ENCODE measurements at regions not wholly inside any gene's neighbourhood (a gene's known extent, or its start where the extent isn't known, plus 50 kb on each side); places are given as distances from the start of the nearest gene placed in this dataset.
"Not testable (repeated sequence)": the region's sequence is repeated elsewhere in the genome, so short reads cannot be mapped to it uniquely, and the experiment has no call there.

- Histone ChIP-seq H3K9ac (ENCODE audit: low read length) (no peak overlapping the region), H3K4me1 (ENCODE audit: control insufficient read depth, insufficient read depth, low read length) (no peaks in the 10 kb centered on the region), H3K27ac (ENCODE audit: low read depth, low read length) (no peak overlapping the region), H3K27me3 (ENCODE audit: control insufficient read depth, insufficient read depth, low read length) (no peaks in the 10 kb centered on the region), H3K4me3 (ENCODE audit: low read depth, low read length) (no peak overlapping the region), H3K36me3 (ENCODE audit: control insufficient read depth, insufficient read depth, low read length) (no peaks in the 10 kb centered on the region), H3K9me3 (ENCODE audit: control insufficient read depth, insufficient read depth, low read depth, low read length) (no peaks in the 10 kb centered on the region)
These were observed 472.1 kb upstream of the DDX18 start for GRCh38 chr2:117342415-117342814.

- Histone ChIP-seq H3K9me3 (ENCODE audit: control insufficient read depth, insufficient read depth, low read depth, low read length) (no peaks in the 10 kb centered on the region), H3K4me1 (ENCODE audit: control insufficient read depth, insufficient read depth, low read length) (no peaks in the 10 kb centered on the region)
These were observed 464.8 kb upstream of the DDX18 start for GRCh38 chr2:117349687-117350086.

GRCh38 chr2:117351396-117351795, 463.1 kb upstream of the DDX18 start:
- Histone ChIP-seq H3K27ac (ENCODE audit: low read depth, low read length) (no peak overlapping the region), H3K9me3 (ENCODE audit: control insufficient read depth, insufficient read depth, low read depth, low read length) (no peaks in the 10 kb centered on the region), H3K4me3 (ENCODE audit: low read depth, low read length) (no peak overlapping the region), H3K9ac (ENCODE audit: low read length) (no peak overlapping the region), H3K4me1 (ENCODE audit: control insufficient read depth, insufficient read depth, low read length) (no peaks in the 10 kb centered on the region), H3K36me3 (ENCODE audit: control insufficient read depth, insufficient read depth, low read length) (no peaks in the 10 kb centered on the region), H3K27me3 (ENCODE audit: control insufficient read depth, insufficient read depth, low read length) (no peaks in the 10 kb centered on the region)

More at GRCh38 chr2:117349687-117350086, 464.8 kb upstream of the DDX18 start:
- no peaks in the 10 kb centered on the region for H3K27me3 ChIP-seq (ENCODE audit: control insufficient read depth, insufficient read depth, low read length)
- H3K4me3 ChIP-seq (ENCODE audit: low read depth, low read length), result no peak overlapping the region
- no peaks in the 10 kb centered on the region for H3K36me3 ChIP-seq (ENCODE audit: control insufficient read depth, insufficient read depth, low read length)
- no peak overlapping the region for H3K9ac ChIP-seq (ENCODE audit: low read length)
- no peak overlapping the region for H3K27ac ChIP-seq (ENCODE audit: low read depth, low read length)

- no peak overlapping the region for H3K27ac ChIP-seq (ENCODE audit: low read depth, low read length)
- H3K9ac ChIP-seq (ENCODE audit: low read length), result no peak overlapping the region
- no peaks in the 10 kb centered on the region for H3K27me3 ChIP-seq (ENCODE audit: control insufficient read depth, insufficient read depth, low read length)
- H3K4me1 ChIP-seq (ENCODE audit: control insufficient read depth, insufficient read depth, low read length), result no peaks in the 10 kb centered on the region
- no peak overlapping the region for H3K4me3 ChIP-seq (ENCODE audit: low read depth, low read length)
- H3K36me3 ChIP-seq (ENCODE audit: control insufficient read depth, insufficient read depth, low read length), result no peaks in the 10 kb centered on the region
- no peaks in the 10 kb centered on the region for H3K9me3 ChIP-seq (ENCODE audit: control insufficient read depth, insufficient read depth, low read depth, low read length)
These were observed 455.1 kb upstream of the DDX18 start for GRCh38 chr2:117359266-117359914.

GRCh38 chr2:117360586-117360985, 453.9 kb upstream of the DDX18 start:
- Histone ChIP-seq H3K27me3 (ENCODE audit: control insufficient read depth, insufficient read depth, low read length) (no peaks in the 10 kb centered on the region), H3K9ac (ENCODE audit: low read length) (no peak overlapping the region), H3K9me3 (ENCODE audit: control insufficient read depth, insufficient read depth, low read depth, low read length) (no peaks in the 10 kb centered on the region), H3K36me3 (ENCODE audit: control insufficient read depth, insufficient read depth, low read length) (no peaks in the 10 kb centered on the region), H3K27ac (ENCODE audit: low read depth, low read length) (no peak overlapping the region), H3K4me3 (ENCODE audit: low read depth, low read length) (no peak overlapping the region), H3K4me1 (ENCODE audit: control insufficient read depth, insufficient read depth, low read length) (no peaks in the 10 kb centered on the region)

GRCh38 chr2:117378653-117379052, 435.8 kb upstream of the DDX18 start:
- H3K4me1 ChIP-seq (ENCODE audit: control insufficient read depth, insufficient read depth, low read length), result no peaks in the 10 kb centered on the region
- no peak overlapping the region for H3K9ac ChIP-seq (ENCODE audit: low read length)
- no peaks in the 10 kb centered on the region for H3K9me3 ChIP-seq (ENCODE audit: control insufficient read depth, insufficient read depth, low read depth, low read length)
- H3K4me3 ChIP-seq (ENCODE audit: low read depth, low read length), result no peak overlapping the region
- H3K27ac ChIP-seq (ENCODE audit: low read depth, low read length), result no peak overlapping the region
- H3K36me3 ChIP-seq (ENCODE audit: control insufficient read depth, insufficient read depth, low read length), result no peaks in the 10 kb centered on the region
- H3K27me3 ChIP-seq (ENCODE audit: control insufficient read depth, insufficient read depth, low read length), result no peaks in the 10 kb centered on the region

GRCh38 chr2:117379928-117380327, 434.6 kb upstream of the DDX18 start:
- no peaks in the 10 kb centered on the region for H3K9me3 ChIP-seq (ENCODE audit: control insufficient read depth, insufficient read depth, low read depth, low read length)
- no peak overlapping the region for H3K4me3 ChIP-seq (ENCODE audit: low read depth, low read length)
- no peak overlapping the region for H3K9ac ChIP-seq (ENCODE audit: low read length)
- no peak overlapping the region for H3K27ac ChIP-seq (ENCODE audit: low read depth, low read length)
- no peaks in the 10 kb centered on the region for H3K36me3 ChIP-seq (ENCODE audit: control insufficient read depth, insufficient read depth, low read length)
- H3K4me1 ChIP-seq (ENCODE audit: control insufficient read depth, insufficient read depth, low read length), result no peaks in the 10 kb centered on the region
- no peaks in the 10 kb centered on the region for H3K27me3 ChIP-seq (ENCODE audit: control insufficient read depth, insufficient read depth, low read length)

GRCh38 chr2:117383997-117384396, 430.5 kb upstream of the DDX18 start:
- H3K9me3 ChIP-seq (ENCODE audit: control insufficient read depth, insufficient read depth, low read depth, low read length); H3K27me3 ChIP-seq (ENCODE audit: control insufficient read depth, insufficient read depth, low read length); H3K4me3 ChIP-seq (ENCODE audit: low read depth, low read length); H3K4me1 ChIP-seq (ENCODE audit: control insufficient read depth, insufficient read depth, low read length); H3K36me3 ChIP-seq (ENCODE audit: control insufficient read depth, insufficient read depth, low read length); H3K27ac ChIP-seq (ENCODE audit: low read depth, low read length); H3K9ac ChIP-seq (ENCODE audit: low read length): not testable (repeated sequence)

GRCh38 chr2:117396161-117396560, 418.3 kb upstream of the DDX18 start:
- H3K4me1 ChIP-seq (ENCODE audit: control insufficient read depth, insufficient read depth, low read length), result no peaks in the 10 kb centered on the region
- no peaks in the 10 kb centered on the region for H3K9me3 ChIP-seq (ENCODE audit: control insufficient read depth, insufficient read depth, low read depth, low read length)
- no peaks in the 10 kb centered on the region for H3K27me3 ChIP-seq (ENCODE audit: control insufficient read depth, insufficient read depth, low read length)
- no peak overlapping the region for H3K9ac ChIP-seq (ENCODE audit: low read length)
- H3K36me3 ChIP-seq (ENCODE audit: control insufficient read depth, insufficient read depth, low read length), result no peaks in the 10 kb centered on the region
- no peak overlapping the region for H3K27ac ChIP-seq (ENCODE audit: low read depth, low read length)
- no peak overlapping the region for H3K4me3 ChIP-seq (ENCODE audit: low read depth, low read length)

GRCh38 chr2:117401582-117401981, 412.9 kb upstream of the DDX18 start:
- no peak overlapping the region for H3K4me3 ChIP-seq (ENCODE audit: low read depth, low read length)
- H3K4me1 ChIP-seq (ENCODE audit: control insufficient read depth, insufficient read depth, low read length), result no peaks in the 10 kb centered on the region
- no peaks in the 10 kb centered on the region for H3K9me3 ChIP-seq (ENCODE audit: control insufficient read depth, insufficient read depth, low read depth, low read length)
- H3K27ac ChIP-seq (ENCODE audit: low read depth, low read length), result no peak overlapping the region
- H3K27me3 ChIP-seq (ENCODE audit: control insufficient read depth, insufficient read depth, low read length), result no peaks in the 10 kb centered on the region
- no peak overlapping the region for H3K9ac ChIP-seq (ENCODE audit: low read length)
- H3K36me3 ChIP-seq (ENCODE audit: control insufficient read depth, insufficient read depth, low read length), result no peaks in the 10 kb centered on the region

- Histone ChIP-seq H3K9ac (ENCODE audit: low read length) (no peak overlapping the region), H3K4me1 (ENCODE audit: control insufficient read depth, insufficient read depth, low read length) (no peaks in the 10 kb centered on the region), H3K36me3 (ENCODE audit: control insufficient read depth, insufficient read depth, low read length) (no peaks in the 10 kb centered on the region), H3K9me3 (ENCODE audit: control insufficient read depth, insufficient read depth, low read depth, low read length) (no peaks in the 10 kb centered on the region), H3K4me3 (ENCODE audit: low read depth, low read length) (no peak overlapping the region), H3K27me3 (ENCODE audit: control insufficient read depth, insufficient read depth, low read length) (no peaks in the 10 kb centered on the region), H3K27ac (ENCODE audit: low read depth, low read length) (no peak overlapping the region)
These were observed 408.0 kb upstream of the DDX18 start for GRCh38 chr2:117406443-117406842.

- Histone ChIP-seq H3K27me3 (ENCODE audit: control insufficient read depth, insufficient read depth, low read length) (no peaks in the 10 kb centered on the region), H3K4me3 (ENCODE audit: low read depth, low read length) (no peak overlapping the region), H3K4me1 (ENCODE audit: control insufficient read depth, insufficient read depth, low read length) (no peaks in the 10 kb centered on the region), H3K36me3 (ENCODE audit: control insufficient read depth, insufficient read depth, low read length) (no peaks in the 10 kb centered on the region), H3K9me3 (ENCODE audit: control insufficient read depth, insufficient read depth, low read depth, low read length) (no peaks in the 10 kb centered on the region), H3K27ac (ENCODE audit: low read depth, low read length) (no peak overlapping the region), H3K9ac (ENCODE audit: low read length) (no peak overlapping the region)
These were observed 406.7 kb upstream of the DDX18 start for GRCh38 chr2:117407746-117408145.

Data from HUES6 (cell line).